Fibroblast of gingiva (primary cell): ENCODE measurements at regions not wholly inside any gene's neighbourhood (a gene's known extent, or its start where the extent isn't known, plus 50 kb on each side); places are given as distances from the start of the nearest gene placed in this dataset.
A peak's percentile ranks its signal among the peaks of the same experiment; 100 is the strongest.
"Not testable (repeated sequence)": the region's sequence is repeated elsewhere in the genome, so short reads cannot be mapped to it uniquely, and the experiment has no call there.

Experiments used
- DNase-seq: peaks from one replicate; pipeline ENCODE4 v3.0.0-alpha.2; 2011; ENCODE audit warnings: low read depth

GRCh38 chrX:44096666-44097065 is 123.5 kb upstream of the NDP start:
- no peak for DNase-seq

DNA sequence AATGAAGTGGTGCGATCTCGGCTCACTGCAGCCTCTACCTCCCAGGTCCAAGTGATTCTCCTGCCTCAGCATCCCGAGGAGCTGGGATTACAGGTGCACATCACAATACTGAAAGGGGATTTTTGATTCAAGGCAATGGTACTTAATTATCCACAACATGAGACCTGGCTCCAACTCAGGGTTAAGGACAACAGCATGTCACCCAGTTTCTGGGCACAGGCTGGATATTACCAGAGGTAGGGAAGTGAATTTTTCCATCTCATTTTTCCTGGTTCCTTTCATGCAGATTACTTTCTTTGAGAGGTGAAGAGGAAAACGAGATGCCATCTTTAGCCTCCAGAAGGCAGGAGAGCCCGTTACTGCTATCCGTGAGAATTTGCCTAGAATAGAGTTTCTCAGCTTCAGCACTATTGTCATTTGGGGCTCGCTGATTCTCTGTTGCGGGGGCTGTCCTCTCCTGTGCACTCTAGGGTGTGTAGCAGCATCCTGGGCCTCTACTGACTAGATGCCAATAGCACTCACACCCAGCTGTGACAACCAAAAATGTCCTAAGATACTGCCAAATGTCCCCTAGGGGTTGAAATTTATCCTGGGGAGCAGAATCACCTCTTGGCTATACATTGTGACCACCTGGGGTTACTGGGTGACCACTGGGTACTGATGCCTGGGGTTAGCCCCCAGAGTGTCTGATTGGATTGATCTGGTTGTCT is 121.8 kb upstream of the NDP start:
- no peak for DNase-seq

DNA sequence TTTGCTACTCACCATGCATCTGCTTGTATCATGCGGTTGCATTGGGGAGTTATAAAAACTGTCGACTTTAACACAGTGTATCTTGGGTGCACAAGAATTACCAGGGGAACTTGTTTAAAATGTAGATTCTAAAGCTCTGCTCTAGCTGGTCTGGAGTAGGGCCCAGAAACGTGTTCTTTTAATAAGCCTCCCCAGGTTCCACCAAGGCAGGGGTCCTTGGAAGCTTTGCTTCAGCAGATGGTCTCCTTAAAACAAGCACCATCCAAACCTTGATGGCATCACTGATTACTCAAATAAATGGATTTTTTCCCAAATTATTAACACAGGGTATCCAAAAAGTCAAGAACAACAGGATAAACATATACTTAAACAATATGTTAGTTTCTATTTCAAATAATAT is 120.2 kb upstream of the NDP start:
- DNase-seq = no peak

DNA sequence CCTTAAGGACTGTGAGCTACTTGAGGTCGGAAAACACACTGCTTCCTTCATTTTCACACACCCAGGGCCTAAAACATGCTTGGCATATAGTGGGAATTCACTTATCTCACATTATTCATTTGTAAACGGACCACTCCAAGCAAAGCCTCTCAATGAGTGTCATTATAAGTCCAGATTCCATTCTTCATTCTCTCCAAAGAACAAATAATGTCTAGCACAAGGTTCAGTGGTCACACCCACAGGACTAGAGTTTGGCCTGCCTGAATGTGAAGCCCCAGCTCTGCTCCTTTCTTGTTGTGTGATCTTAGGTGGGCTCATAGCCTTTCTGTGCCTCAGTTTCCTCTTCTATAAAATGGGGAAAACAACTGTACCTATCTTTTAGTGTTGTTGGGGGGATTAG is 119.6 kb upstream of the NDP start:
- DNase-seq = no peak

- no peak for DNase-seq
These were observed 115.4 kb upstream of the NDP start for GRCh38 chrX:44088510-44089144.

- no peak for DNase-seq
These were observed 112.0 kb upstream of the NDP start for GRCh38 chrX:44085209-44085608.

DNA sequence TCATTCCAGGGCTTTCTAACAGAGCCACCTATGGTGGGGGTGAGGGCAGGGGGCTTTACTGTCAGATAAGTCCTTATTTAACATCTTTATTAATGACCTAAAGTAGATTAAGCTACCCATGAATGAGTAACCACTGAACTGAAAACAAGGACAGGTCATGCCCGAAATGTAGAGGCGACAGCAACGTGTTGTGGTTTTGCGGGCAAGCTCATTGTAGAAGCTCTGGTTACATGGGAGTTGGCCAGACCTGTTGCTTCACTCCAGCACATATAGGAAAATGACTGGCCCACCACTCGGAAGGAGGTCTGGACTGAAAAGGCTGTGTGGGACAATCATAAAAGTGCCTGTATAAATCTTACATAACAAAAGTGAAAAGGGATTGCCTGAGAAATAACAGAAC is 109.6 kb upstream of the NDP start:
- peak; percentile 5 for DNase-seq

DNA sequence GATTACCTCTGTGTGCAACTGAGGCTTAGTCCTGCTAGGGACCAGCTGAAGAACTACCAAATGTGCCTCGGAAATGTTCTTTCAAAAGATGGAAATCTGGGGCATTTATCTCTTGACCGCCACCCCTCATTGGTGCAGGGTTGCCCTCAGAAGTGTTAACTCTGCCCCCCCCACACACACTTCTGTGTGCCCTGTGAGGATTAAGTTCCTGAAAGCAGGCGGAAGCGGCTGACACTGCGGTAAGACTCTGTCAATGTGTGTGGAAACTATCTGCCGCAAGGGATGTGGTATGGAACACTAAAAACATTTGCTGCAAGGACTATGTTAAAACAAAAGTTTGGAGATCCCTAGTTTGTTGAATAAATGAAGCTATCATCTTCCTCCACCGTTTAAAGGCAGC is 106.9 kb upstream of the NDP start:
- DNase-seq = no peak

DNA sequence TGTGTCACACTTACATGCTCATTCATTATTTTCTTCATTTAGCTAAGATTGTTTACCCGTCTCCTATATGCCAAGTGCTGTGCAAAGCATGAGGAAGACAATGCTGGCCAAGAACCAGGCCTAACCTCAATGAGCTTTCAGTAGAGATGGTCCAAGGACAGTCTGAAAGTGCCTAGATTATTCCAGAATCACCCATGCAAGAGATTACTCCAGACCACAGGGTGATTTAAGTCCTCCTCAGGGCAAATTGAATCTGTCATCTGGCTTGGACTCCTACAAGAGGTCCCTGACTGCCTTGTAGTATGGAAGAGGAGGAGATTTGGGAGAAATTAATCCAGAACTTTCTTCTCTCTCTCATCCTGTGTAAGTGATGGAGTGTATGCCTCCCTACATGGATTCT is 99.4 kb upstream of the NDP start:
- DNase-seq = no peak

DNA sequence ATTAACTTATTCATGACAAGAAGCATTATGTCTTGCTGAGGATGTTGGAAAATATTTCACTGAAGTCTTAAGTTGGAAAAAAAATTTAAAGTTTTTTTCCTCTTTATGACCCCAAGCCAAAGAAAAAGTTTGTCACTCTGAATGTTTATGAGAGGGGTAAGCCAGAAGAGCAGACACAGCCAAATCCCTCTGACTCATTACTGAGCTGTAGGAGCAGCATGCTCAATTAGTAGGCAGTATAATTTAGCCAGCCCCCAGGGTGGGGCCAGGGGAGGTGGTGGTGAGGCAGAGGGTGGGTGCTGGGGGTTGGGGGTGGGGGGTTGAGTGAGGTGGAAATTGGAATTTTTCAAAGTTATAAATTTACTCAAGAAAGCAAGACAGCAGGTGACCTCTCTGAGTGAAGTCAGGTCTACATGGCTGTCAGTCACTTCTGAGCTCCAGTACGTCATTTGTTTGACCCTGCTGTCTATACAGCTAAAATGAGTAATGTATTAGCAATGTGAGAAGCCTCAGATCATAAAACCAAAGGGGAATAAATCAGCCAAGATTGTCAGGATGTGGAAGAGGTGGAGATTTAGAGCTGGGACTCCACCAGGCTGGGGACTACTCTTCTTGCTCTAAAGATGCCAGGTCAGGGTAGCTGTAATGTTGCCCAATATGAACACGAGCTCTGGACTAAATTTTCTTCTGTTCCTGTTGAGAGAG is 98.8 kb upstream of the NDP start:
- peak; percentile 14 for DNase-seq

GRCh38 chrX:44071070-44071645 is 98.0 kb upstream of the NDP start:
- DNase-seq = peak; percentile 1

- no peak for DNase-seq
These were observed 94.9 kb upstream of the NDP start for GRCh38 chrX:44068043-44068442.

GRCh38 chrX:44063606-44064005 is 90.4 kb upstream of the NDP start:
- DNase-seq = no peak

DNA sequence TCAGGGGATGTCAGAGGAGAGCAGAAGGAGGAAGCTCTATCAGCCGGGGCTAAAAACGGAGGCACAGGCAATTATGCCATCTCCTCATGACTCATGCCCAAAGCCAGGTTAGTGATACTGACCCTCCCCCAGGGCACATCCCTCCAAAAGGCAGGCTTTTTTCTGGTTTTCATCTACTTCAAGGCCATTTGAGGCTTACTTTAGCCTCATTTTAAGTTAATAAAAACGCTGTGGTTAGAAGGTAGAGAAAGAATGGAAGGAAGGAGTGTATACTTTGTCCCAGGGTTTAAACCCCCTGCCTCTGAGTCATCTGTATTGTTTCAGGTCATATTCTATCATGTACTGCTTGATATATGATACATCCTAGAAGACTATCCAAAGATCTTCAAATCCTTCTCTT is 89.7 kb upstream of the NDP start:
- no peak for DNase-seq

GRCh38 chrX:44061968-44062614 is 88.9 kb upstream of the NDP start:
- no peak for DNase-seq

GRCh38 chrX:44060221-44060620 is 87.0 kb upstream of the NDP start:
- DNase-seq = no peak

DNA sequence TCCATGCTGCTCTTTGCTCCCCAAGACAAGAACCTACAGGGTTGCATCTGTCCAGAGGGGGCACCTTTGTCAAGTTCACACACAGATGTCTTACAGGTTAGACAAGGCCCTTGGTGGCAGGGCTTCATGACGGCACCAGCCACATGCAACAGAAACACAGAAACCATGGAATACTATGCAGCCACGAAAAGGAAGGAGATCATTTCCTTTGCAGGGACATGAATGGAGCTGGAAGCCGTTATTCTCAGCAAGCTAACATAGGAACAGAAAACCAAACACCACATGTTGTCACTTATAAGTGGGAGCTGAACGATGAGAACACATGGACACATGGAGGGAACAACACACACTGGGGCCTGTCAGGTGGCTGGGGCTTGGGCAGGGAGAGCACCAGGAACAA is 85.1 kb upstream of the NDP start:
- DNase-seq = no peak

- no peak for DNase-seq
These were observed 82.4 kb upstream of the NDP start for GRCh38 chrX:44055638-44056037.

DNA sequence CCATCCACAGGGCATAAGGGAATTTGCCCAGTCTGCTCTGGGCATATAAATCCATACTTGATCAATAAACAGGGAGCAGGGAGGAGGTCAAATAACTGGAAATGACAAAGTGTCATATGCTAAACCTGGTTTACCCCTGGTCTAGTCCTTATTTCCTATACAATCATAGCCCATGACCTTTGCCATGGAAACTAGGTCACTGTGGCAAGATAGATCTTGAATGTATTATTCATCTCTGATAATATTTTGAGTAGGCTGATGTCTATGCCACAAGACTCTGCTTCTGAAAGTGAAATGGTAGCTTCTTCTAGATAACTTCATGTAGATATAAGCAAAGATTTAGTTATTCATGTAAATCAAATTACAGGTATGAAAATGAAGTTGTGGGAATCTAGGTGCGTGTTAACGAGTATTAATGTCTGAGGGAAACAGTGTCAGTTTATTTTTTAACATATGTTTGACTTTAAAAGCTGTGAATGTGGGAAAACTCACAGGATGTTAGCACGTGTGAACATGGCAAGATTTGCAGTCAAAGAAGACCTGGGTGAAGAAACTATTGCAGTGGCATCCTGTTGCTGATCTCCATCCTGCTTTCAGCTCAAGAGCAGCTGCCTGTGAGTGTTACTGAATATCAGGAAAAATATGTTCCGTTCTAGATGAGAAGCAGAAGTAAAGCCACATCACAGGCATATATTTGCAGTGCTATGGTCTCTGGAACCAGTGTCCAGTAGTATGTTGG is 81.8 kb upstream of the NDP start:
- DNase-seq = no peak

DNA sequence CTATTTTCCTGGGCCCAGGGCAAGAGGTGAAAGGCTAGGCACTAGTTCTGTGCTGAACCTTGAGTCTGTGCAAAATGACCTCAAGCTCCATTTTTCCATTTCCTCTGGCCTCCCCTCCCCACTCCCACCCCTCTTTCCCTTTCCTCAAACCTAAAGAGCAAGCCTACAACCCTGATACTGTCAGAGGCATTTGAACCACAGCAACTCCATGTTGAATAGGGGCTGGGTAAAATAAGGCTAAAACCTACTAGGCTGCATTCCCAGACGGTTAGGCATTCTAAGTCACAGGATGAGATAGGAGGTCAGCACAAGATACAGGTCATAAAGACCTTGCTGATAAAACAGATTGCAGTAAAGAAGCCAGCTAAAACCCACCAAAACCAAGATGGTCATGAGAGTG is 71.9 kb upstream of the NDP start:
- DNase-seq = not testable (repeated sequence)

GRCh38 chrX:44043496-44043895 is 70.3 kb upstream of the NDP start:
- DNase-seq = no peak

- peak; percentile 2 for DNase-seq
These were observed 69.6 kb upstream of the NDP start for GRCh38 chrX:44042751-44043150.
